ENCODE measurements at regions not wholly inside any gene's neighbourhood (a gene's known extent, or its start where the extent isn't known, plus 50 kb on each side); places are given as distances from the start of the nearest gene placed in this dataset.

GRCh38 chr20:48166082-48166835 is 381.0 kb upstream of the SULF2 start:
- Histone ChIP-seq H3K27me3 (no peaks in the 10 kb centered on the region), H3K36me3 (no peaks in the 10 kb centered on the region), H3K27ac (no peak overlapping the region), H3K4me3 (no peak overlapping the region), H3K9me3 (replicated peaks) (no peaks in the 10 kb centered on the region), H3K4me1 (peaks cover 46% of the 10 kb centered on the region)
- DNase-seq: peak in 1 of 2 experiments; percentile 40

DNA sequence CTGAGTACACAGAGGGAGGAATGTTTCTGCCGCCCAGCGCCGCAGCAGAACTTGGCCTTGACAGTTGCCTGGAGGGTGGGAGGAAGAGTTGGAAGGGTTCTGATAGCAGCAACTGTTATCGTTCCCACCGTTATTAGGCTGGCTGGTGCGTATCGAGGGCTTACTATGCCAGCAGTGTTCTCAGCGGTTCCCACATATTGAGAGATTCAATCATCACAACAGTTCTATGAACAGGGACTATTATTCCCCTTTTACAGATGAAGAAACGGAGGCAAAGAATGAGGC is 380.1 kb upstream of the SULF2 start:
- Histone ChIP-seq H3K9me3 (replicated peaks) (no peaks in the 10 kb centered on the region), H3K27ac (no peak overlapping the region), H3K36me3 (no peaks in the 10 kb centered on the region), H3K4me3 (no peak overlapping the region), H3K4me1 (peaks cover 39% of the 10 kb centered on the region), H3K27me3 (no peaks in the 10 kb centered on the region)
- DNase-seq: no peak

DNA sequence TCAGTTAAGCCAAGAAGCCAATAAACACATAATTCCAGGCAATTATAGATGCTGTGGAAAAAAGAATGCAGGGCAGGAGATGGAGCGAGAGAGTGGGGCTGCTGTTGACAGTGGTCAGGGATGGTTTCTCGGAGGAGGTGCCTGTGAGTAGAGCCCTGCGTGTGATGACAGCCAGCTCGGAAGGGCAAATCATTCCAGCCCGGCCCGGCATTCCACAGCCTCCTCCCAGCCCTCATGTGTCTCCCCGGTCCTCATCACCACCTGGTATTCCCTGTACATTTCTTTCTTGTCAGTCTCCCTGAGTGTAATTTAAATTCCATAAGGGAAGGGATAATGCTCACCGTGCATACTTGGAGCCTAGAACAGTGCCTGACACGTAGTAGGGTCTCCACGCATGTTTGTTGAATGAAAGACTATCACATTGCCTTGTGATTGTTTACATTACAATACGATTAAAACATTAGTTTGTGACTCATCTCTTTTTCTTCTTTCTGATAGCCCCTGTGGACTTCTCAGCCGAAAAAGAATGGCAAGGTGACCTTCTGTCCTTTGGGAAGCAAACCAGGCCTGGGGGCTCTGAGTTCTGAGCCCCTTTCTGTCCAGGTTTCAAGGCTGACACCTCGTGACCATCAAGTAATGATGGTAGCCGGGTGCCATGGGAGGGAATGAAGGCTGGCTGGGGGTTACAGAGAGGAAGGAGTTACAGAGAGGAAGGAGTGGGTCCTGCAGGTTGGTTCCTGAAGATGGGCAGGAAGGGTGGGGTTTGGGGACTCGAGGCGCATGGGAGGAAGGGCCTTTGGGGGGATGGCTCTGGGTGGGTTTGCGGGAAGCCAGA is 379.5 kb upstream of the SULF2 start:
- Histone ChIP-seq H3K27ac (no peak overlapping the region), H3K27me3 (no peaks in the 10 kb centered on the region), H3K4me3 (no peak overlapping the region), H3K36me3 (no peaks in the 10 kb centered on the region), H3K4me1 (peaks cover 33% of the 10 kb centered on the region), H3K9me3 (replicated peaks) (no peaks in the 10 kb centered on the region)
- no peak for DNase-seq

DNA sequence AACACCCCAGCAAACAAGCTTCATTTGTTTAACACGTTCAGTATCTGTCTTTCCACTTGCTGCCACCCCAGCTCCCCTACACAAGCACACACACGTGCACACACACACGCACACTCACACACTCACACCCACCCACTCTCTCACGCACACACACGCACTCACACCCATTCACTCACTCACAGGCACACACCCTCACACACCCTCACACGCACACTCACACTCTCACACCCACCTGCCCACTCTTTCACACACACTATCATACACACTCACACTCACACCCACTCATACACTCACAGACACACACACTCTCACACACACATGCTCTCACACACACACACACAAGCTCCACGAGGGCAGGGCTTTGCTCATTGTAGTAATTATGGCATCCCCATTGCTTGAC is 378.8 kb upstream of the SULF2 start:
- Histone ChIP-seq H3K4me3 (no peak overlapping the region), H3K4me1 (peaks cover 34% of the 10 kb centered on the region), H3K9me3 (replicated peaks) (no peaks in the 10 kb centered on the region), H3K36me3 (no peaks in the 10 kb centered on the region), H3K27me3 (no peaks in the 10 kb centered on the region), H3K27ac (no peak overlapping the region)
- DNase-seq: no peak

DNA sequence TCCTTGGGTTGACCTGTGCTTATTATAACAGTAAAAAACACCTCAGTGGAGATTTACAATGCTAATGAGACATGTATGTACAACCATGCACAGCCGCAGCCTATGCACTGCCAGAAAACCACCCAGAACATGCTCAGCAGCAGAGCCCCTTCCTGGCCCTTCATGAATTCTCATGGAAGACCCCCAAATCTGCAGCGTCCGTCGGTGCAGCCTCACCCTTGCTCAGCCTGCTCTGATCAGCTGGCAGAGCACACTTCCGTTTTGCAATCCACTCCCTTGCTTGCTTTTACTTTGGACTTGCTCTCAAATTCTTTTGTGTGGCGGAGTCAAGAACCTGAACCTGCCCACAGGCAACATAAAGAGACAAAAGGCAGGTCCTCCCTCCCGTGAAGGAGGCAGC is 378.2 kb upstream of the SULF2 start:
- Histone ChIP-seq H3K36me3 (no peaks in the 10 kb centered on the region), H3K4me3 (no peak overlapping the region), H3K27me3 (no peaks in the 10 kb centered on the region), H3K4me1 (peaks cover 34% of the 10 kb centered on the region), H3K27ac (no peak overlapping the region), H3K9me3 (replicated peaks) (no peaks in the 10 kb centered on the region)
- no peak for DNase-seq

DNA sequence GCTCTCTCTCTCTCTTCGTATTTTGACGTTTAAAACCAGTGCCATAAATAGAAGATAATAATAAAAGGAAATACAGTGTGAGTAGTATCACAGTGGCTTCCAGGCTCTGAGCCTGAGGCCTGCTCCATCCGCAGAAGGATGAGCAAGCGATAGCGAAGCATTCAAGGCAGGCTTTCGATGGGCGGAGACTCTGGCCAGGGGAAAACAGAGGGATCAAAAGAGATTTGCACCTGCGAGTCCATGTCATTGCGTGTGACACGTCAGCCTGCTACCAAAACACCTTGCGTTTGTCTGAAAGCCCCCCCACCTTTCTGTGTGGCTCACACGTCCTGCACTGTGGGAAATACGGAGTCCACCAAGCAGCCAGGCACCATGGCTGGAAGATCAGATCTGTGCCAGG is 377.3 kb upstream of the SULF2 start:
- Histone ChIP-seq H3K9me3 (replicated peaks) (no peaks in the 10 kb centered on the region), H3K27ac (no peak overlapping the region), H3K4me3 (no peak overlapping the region), H3K36me3 (no peaks in the 10 kb centered on the region), H3K27me3 (no peaks in the 10 kb centered on the region), H3K4me1 (peaks cover 37% of the 10 kb centered on the region)
- DNase-seq: peak; percentile 42 to 62

- H3K27ac ChIP-seq: no peak overlapping the region
- 0 out of 2 replicates have a peak, but pooled peaks cover 8% of the 10 kb centered on the region for H3K27me3 ChIP-seq
- peak in 1 of 2 experiments; percentile 45 for DNase-seq
- H3K36me3 ChIP-seq: no peaks in the 10 kb centered on the region
- peaks cover 45% of the 10 kb centered on the region for H3K4me1 ChIP-seq
- H3K4me3 ChIP-seq: no peak overlapping the region
- H3K9me3 ChIP-seq (replicated peaks): peaks cover 8% of the 10 kb centered on the region; the same call in 1 of the 2 replicates
These were observed 374.1 kb upstream of the SULF2 start for GRCh38 chr20:48159145-48160008.

DNA sequence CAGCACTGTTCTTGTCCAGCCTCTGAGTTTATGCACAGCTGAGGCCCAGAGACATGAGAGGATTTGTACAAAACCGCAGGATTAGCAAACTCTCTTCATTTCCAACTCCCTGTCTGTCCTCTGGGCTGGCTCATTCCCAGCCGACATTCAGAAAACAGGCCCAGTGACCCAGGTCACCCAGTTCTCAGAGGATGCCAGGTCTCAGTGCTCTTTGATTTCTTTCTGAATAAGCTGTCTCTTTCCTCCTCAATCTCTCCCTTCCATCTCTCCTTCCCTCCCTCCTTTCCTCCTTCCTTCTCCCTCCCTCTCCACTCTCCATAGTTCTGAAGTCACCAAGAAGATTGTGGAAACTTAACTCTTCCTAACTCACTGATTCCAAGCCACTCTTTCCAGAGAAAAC is 372.7 kb upstream of the SULF2 start:
- Histone ChIP-seq H3K36me3 (no peaks in the 10 kb centered on the region), H3K27me3 (0 out of 2 replicates have a peak, but pooled peaks cover 8% of the 10 kb centered on the region), H3K27ac (no peak overlapping the region), H3K4me3 (no peak overlapping the region), H3K4me1 (peaks cover 43% of the 10 kb centered on the region), H3K9me3 (replicated peaks) (peaks cover 8% of the 10 kb centered on the region; the same call in 1 of the 2 replicates)
- DNase-seq: peak; percentile 68 to 87

GRCh38 chr20:48156951-48157700 is 371.8 kb upstream of the SULF2 start:
- Histone ChIP-seq H3K27ac (no peak overlapping the region), H3K36me3 (no peaks in the 10 kb centered on the region), H3K4me1 (peaks cover 37% of the 10 kb centered on the region), H3K27me3 (0 out of 2 replicates have a peak, but pooled peaks cover 8% of the 10 kb centered on the region), H3K4me3 (no peak overlapping the region), H3K9me3 (replicated peaks) (peaks cover 8% of the 10 kb centered on the region; the same call in 1 of the 2 replicates)
- DNase-seq: no peak

GRCh38 chr20:48156521-48156920 is 371.2 kb upstream of the SULF2 start:
- Histone ChIP-seq H3K4me3 (no peak overlapping the region), H3K9me3 (replicated peaks) (peaks cover 8% of the 10 kb centered on the region; the same call in 1 of the 2 replicates), H3K36me3 (no peaks in the 10 kb centered on the region), H3K4me1 (peaks cover 36% of the 10 kb centered on the region), H3K27me3 (0 out of 2 replicates have a peak, but pooled peaks cover 8% of the 10 kb centered on the region), H3K27ac (no peak overlapping the region)
- DNase-seq: no peak

DNA sequence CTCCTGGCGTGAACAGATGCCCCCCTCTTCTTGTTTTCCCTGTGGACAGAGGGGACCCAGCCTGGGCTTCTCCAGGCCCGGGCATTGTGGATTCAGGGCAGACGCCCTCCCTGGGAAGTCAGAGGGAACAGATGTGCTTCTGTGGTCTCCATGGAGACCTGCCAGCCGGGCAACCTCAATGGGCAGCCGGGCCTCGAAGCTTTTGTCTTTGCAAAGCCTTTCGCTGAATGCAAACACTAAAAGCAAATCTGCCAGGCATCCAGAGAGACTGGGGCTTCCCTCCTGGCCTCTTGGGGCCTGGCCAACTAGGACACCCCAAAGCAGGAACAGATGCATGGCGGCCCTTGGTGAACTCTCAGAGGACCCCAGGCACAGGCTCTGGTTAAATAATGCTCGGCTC is 370.0 kb upstream of the SULF2 start:
- H3K27ac ChIP-seq: no peak overlapping the region
- no peaks in the 10 kb centered on the region for H3K36me3 ChIP-seq
- H3K9me3 ChIP-seq (replicated peaks): peaks cover 8% of the 10 kb centered on the region; the same call in 1 of the 2 replicates
- DNase-seq: peak; percentile 47 to 66
- H3K4me1 ChIP-seq: peaks cover 36% of the 10 kb centered on the region
- 0 out of 2 replicates have a peak, but pooled peaks cover 8% of the 10 kb centered on the region for H3K27me3 ChIP-seq
- H3K4me3 ChIP-seq: no peak overlapping the region

GRCh38 chr20:48154040-48154765 is 368.9 kb upstream of the SULF2 start:
- H3K27ac ChIP-seq: no peak overlapping the region
- H3K27me3 ChIP-seq: 0 out of 2 replicates have a peak, but pooled peaks cover 8% of the 10 kb centered on the region
- peaks cover 8% of the 10 kb centered on the region; the same call in 1 of the 2 replicates for H3K9me3 ChIP-seq (replicated peaks)
- DNase-seq: no peak
- H3K4me3 ChIP-seq: no peak overlapping the region
- H3K4me1 ChIP-seq: peaks cover 33% of the 10 kb centered on the region
- no peaks in the 10 kb centered on the region for H3K36me3 ChIP-seq

DNA sequence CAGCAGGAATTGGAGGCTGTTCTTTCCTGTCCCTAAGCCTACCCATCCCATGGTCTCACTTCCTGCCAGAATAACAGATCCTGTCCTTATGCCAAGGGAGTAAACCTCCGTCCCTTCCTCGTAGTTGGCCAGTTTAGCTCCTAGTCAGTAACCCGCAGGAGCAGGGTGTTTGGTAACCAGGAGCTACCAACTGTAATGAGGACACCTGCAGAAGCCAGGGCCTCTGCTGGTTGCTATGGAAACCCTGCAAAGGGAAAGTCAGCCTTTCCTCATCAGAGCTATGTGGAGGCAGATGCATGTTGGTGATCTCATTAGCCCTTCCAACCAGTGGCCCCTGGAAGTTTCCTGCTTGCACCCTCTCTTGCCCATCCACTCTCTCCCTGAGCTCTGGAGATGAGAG is 368.2 kb upstream of the SULF2 start:
- Histone ChIP-seq H3K9me3 (replicated peaks) (peaks cover 8% of the 10 kb centered on the region; the same call in 1 of the 2 replicates), H3K4me1 (peaks cover 28% of the 10 kb centered on the region), H3K27me3 (0 out of 2 replicates have a peak, but pooled peaks cover 8% of the 10 kb centered on the region), H3K36me3 (no peaks in the 10 kb centered on the region), H3K4me3 (no peak overlapping the region), H3K27ac (no peak overlapping the region)
- DNase-seq: no peak

Measured in SJCRH30 (cell line).